HuH-7 (cell line): ENCODE measurements at regions not wholly inside any gene's neighbourhood (a gene's known extent, or its start where the extent isn't known, plus 50 kb on each side); places are given as distances from the start of the nearest gene placed in this dataset.

Source experiments
- DNase-seq: peaks from one replicate; pipeline ENCODE4 v3.0.0; 2011; ENCODE audit warnings: low spot score

GRCh38 chr1:22245726-22246125 is 102.8 kb upstream of the WNT4 start:
- no peak for DNase-seq

GRCh38 chr1:22246755-22247480 is 104.0 kb upstream of the WNT4 start:
- DNase-seq: peak; percentile 59

DNA sequence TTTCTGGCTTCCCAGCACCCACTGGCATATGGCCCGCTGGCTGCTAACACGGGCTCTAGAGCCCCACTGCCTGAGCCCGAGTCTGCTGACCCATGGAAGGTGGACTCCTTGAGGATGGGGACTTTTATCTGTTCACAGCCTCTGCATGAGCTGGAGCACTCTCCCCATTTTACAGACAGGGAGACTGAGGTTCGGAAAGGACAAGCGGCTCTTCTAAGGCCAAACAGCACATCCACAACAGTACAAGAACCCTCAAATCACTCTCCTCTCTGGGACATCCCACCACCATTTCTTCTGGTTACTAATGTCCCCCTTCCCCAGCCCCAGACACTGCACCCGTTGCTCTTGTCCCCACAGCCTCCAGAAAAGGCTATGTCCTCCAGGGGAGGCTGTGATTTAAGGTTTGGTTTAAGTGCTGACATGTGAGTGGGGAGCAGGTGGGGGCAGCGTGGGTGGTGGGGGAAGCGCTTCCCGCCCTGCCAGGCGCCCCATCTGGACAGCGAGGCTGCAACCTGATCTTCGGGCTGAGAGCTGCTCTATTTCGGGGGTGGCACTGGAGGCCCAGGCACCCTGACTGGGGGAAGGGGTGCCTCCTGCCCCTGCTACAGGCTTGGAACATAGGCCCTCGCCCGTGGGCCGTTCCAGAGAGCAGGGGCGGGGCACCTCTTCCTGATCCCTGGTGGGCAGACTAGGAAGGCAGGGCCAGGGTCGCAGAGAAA is 104.8 kb upstream of the WNT4 start:
- DNase-seq: no peak

DNA sequence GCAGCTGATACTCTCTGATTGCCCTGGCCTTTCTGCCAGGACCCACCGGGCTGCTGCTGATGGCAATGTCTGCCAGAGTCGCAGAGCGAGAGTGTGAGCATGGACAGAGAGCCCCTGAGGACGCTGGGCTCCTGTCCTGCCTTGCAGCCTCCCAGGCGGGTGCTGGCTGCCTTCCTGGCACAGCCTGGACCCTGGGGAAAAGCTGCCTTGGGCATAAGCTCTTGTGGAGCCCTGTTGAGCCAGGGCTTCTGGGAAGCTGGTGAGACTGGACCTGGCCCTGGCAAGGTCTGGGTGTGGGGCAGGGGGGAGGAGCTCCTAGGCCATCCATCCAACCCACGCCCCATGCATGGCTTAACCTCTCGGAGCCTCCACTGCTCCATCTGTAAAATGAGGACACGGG is 105.8 kb upstream of the WNT4 start:
- no peak for DNase-seq

DNA sequence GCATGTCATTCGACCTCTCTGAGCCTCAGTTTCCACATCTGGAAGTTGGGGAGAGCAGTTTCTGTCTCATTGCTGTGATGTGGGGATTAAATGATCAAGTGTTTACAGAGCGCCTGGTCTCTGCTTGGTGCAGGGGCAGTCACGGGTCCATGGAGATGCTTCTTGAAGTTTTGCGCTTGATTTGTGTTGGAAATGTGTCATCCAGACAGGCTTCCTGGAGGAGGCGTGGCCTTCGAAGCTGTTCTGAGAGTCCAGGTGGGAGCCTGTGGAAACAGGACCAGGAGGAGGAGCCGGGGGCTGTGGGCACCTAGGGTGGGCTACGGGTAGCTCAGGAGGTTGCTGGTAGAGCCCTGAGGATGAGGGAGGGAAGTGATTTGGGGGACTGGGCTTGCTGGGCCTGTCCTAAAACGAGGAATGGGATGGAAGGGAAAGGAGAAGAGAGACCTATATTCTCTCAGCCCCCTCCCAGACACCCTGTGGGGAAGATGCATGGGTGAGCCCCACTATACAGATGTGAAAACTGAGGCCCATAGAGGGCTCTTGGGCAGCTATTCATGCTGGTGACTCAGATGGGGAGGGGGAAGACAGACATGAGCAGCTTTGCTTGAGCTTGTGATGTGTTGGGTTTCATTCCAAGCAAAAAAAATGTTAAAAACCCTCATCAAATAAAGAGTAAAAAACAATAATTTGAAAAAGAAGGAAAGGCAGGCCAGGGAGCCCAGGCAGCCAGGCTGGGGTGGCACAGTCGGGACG is 107.2 kb upstream of the WNT4 start:
- DNase-seq: no peak

DNA sequence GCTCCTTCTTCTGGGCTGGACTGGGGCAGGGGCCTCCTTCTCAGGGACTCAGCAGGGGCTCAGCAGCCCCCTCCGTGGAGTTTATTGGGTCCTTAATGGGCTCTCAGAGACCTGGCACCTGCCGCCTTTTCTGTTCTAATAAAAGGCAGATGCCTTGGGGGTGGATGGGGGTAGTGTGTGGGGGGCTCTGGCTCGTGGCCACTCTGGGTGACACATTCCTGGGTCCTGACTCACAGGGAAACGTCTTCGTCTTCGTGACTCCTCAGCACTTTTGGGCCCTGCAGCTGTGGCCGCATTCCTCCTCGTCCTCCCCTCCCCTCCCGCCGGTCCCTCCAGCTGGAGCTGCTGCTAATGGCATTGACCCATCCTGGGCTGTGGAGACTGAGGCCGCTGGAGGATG is 107.8 kb upstream of the WNT4 start:
- DNase-seq: no peak

DNA sequence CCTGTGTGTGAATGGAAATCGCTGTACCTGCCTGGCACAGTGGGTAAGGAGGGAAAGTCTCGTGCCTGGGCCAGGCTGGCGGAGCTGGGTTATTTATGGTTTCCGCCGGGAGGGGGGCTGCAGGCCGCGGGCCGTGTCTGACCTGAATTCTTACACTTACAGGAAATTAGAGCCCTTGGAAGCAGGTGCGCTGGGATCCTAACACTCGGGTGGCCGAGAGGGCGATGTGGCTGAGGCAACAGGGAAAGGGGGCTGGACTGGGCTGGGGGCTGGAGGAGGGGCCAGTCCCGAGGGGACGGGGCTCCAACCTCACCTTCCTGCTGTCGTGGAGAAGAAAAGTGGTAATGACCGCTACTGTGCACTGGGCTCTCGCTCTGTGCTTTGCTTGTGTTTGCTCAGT is 109.4 kb upstream of the WNT4 start:
- DNase-seq: no peak

DNA sequence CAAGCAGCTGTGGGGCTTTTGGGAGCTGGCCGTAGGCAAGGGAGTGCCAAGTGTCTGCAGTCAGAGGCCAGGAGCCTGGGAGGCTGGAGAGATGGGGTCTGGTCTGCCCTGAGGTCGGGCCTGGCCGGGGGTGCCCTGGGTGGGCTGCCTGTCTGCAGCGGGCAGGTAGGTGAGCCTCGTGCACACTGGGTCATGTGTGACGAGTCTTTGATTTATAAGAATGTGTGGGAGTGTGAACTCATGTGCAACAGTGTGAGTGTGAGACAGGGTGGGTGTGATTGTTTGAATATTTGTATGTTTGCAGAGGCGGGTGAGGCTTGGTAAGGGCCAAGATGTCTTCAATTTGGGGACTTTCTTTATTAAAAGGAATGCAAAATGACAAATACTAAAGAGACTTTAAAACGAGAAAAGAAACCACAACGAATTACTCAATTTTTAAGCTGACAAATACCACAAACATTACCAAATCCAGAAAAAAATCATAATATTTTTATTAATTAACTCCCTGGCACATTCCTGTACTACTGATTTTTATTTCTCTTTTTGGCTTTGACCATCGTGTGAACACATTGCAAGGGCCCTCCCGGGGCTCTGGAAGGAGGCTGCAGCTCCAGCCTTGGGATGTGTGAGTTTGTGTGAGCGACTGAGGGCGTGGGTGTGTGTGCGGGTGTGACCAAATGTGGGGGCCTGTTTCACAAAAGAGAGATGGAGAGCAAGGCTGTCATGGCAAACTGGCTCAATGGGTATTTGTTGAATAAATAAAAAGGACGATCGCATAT is 110.3 kb upstream of the WNT4 start:
- DNase-seq: no peak

GRCh38 chr1:22254756-22255155 is 111.9 kb upstream of the WNT4 start:
- no peak for DNase-seq

DNA sequence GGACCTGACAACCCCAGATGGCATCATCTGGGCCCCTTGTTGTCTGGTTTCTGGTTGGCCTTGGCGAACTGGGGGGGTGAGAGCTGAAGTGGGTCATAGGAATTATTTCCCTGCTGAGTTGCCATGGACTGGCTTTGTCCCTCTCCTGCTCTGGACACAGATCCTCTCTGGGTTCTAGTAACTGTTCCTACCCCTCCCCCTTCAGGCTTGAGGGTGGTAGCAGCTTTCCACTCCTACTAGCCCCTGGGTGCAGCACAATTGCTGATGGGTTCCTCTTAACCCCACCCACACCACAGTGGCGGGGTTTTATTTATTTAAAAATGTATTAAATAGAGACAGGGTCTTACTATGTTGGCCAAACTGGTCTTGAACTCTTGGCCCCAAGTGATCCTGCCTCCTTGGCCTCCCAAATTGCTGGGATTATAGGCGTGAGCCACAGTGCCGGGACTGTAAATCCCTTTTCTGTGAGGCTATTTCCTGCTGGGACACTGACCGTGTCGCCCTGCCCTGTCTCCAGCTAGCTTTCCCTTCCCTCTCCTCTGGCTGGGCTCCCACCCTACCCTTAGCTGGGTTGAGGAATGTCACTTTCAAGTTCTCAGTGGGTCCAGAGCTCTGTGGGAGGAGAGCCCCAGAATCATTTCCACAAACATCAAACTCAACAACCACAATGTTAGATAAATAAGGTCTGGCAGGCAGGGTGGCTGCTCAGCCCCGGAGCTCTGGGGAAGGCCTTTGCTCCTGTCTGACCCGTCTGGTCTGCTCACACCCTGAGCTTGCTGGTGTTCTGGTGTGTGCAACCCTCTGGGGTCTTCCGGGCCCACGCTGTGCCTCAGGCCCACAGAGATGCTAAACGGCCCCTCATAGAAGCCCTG is 112.7 kb upstream of the WNT4 start:
- DNase-seq: no peak

DNA sequence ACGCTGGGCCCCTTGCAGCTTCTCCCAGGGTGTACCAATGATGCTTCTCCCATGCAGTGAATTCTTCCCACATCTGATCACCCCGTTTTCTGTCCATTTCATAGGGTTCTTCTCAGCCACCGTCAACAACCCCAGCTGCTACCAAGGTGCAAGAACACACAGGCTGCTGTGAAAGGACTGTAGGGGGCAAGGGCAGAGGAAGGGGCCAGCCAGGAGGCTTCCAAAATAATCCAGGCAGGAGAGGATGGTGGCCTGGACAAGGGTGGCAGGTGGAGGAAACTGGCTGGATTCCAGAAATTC is 113.3 kb upstream of the WNT4 start:
- no peak for DNase-seq

GRCh38 chr1:22257290-22258275 is 114.7 kb upstream of the WNT4 start:
- DNase-seq: peak; percentile 74

GRCh38 chr1:22258698-22259097 is 115.8 kb upstream of the WNT4 start:
- no peak for DNase-seq

DNA sequence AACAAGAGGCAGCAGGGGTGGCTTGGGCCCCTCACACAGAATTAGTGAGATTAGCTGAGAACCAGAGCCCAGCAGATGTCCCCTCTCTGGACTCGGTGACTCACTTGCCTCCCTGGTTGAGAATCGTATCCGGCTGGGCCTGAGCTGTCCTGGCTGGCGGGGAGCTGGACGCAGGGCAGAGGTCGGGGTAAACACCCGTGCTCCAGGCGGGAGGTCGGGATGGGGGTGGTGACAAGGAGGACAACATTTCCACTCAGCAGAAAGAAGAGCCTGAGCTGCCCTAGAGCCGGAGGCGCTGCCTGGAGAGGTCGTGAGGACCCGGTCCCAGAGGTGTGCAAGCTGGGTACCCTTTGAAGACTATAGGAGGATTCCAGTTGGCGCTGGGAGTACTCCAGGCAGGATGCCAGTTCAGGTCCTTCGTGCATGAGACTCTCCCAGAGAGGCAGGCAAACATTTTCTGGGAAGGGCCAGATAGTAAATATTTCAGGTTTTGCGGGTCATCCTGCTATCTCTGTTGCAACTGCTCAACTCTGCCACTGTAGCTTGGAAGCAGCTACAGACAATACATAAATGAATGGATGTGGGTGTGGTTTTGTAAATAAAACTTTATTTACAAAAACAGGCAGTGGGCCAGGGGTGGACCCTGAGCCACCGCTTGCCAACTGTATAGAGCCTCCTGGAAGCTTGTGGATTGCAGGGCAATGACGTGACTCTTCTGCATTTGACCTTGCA is 116.8 kb upstream of the WNT4 start:
- DNase-seq: peak; percentile 56

- no peak for DNase-seq
Measured at GRCh38 chr1:22260860-22261432, 118.0 kb upstream of the WNT4 start.

DNA sequence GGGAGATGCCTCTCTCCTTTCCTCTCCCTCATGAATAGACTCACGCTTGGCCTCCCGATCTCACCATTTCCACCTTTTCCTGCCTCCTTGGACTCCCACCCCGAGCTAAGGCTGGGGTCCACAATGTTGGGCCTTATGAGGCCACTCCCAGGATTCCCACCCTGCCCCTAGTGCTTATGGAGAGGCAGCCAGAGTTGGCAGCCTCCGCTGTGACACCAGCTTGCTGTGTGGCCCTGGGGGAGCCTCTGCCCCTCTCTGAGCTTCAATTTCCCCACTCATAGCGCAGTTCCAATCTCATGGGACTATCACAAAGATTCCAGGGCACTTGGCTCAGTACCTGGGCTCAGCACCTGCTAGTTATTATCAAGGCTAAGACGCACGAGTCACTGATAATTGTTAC is 118.7 kb upstream of the WNT4 start:
- no peak for DNase-seq

- DNase-seq: no peak
Measured at GRCh38 chr1:22262583-22262982, 119.7 kb upstream of the WNT4 start.

GRCh38 chr1:22263359-22263758 is 120.5 kb upstream of the WNT4 start:
- no peak for DNase-seq
